ENCODE measurements at regions not wholly inside any gene's neighbourhood (a gene's known extent, or its start where the extent isn't known, plus 50 kb on each side); places are given as distances from the start of the nearest gene placed in this dataset.

DNA sequence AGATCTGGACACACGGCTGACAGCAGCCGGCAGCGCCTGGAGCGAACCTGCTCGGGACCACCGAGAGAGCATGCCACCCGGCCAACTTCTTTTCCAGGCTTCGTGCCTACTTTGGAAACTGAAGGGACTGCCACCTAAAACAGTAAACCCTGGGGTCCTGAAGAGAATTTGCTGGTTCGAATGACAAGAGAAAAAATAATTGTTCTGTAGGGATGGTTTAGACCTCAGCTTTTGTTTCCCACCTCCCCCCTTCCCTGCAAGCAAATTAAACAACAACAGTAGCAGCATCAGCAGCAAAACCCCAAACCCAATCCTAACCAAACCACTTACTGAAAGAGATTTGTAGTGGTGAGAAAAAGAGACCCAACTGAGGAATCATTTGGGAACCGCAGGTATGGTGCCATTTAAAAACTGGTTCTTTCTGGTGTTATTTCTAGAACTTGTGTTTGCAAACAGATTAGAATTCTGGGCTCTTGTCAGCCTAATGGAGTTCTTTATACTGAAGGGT, 105.6 kb downstream of the LEPR start:
- peak overlapping the region; percentile 37 to 66 for H3K27ac ChIP-seq (ENCODE audit: low read depth in 1 of 2, low read length in 2 of 2)
- 10% methylated on average over 10 of the region's 10 CpGs for WGBS
- H3K27me3 ChIP-seq (ENCODE audit: control insufficient read depth in 4 of 4, insufficient read depth in 4 of 4, low read length in 3 of 4), result no peaks in the 10 kb centered on the region

DNA sequence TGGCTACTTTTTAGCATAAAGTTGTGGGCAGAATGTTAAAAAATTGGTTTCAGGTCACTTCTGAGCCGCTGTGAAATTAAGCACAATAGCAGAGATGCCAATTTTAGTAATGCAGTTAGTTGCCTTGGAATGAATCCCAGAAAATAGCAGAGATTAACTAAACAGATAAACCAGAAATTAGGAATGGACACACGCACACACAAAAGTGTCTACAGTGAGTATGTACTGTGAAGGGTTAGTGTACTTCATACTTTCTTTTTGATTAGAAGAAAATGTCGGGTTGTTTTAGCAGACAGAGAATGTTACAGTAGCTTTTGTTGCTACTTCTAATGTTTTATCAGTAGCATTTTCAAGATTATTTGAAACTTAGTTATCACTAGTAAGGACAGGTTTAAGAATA, 106.7 kb downstream of the LEPR start:
- peaks cover 0 to 4% (median 0%) of the 10 kb centered on the region in 4 donors for H3K4me1 ChIP-seq (ENCODE audit: control insufficient read depth in 4 of 4, insufficient read depth in 4 of 4, low read length in 3 of 4)
- H3K36me3 ChIP-seq (ENCODE audit: control insufficient read depth in 4 of 4, insufficient read depth in 3 of 4, low read depth in 1 of 4, low read length in 3 of 4), result no peaks in the 10 kb centered on the region
- H3K27me3 ChIP-seq (ENCODE audit: control insufficient read depth in 4 of 4, insufficient read depth in 4 of 4, low read length in 3 of 4), result no peaks in the 10 kb centered on the region
- TF ChIP-seq FOXA2 (IDR thresholded peaks at IDR 0.05) (peak; percentile 67), RAD21 (IDR thresholded peaks at IDR 0.05) (peak; percentile 45 to 56), TAF1 (conservative IDR thresholded peaks at IDR 0.05) (peak; percentile 67), NR2F2 (IDR thresholded peaks at IDR 0.05) (no peak), HNF4A (conservative IDR thresholded peaks at IDR 0.05) (peak in 1 of 2 donors; percentile 52), FOXA1 (IDR thresholded peaks at IDR 0.05) (no peak), HNF4G (IDR thresholded peaks at IDR 0.05) (no peak), RXRA (IDR thresholded peaks at IDR 0.05) (peak in 1 of 2 donors; percentile 54), YY1 (IDR thresholded peaks at IDR 0.05) (peak; percentile 85), JUND (IDR thresholded peaks at IDR 0.05) (peak in 1 of 2 donors; percentile 25), GABPA (IDR thresholded peaks at IDR 0.05 in 1 of 2, conservative IDR thresholded peaks at IDR 0.05 in 1 of 2) (peak in 1 of 2 donors; percentile 21), EGR1 (IDR thresholded peaks at IDR 0.05; ENCODE audit: low read depth in 2 of 2) (peak in 1 of 2 donors; percentile 35), SP1 (IDR thresholded peaks at IDR 0.05) (peak; percentile 17)
- TF ChIP-seq, protein P1, sequence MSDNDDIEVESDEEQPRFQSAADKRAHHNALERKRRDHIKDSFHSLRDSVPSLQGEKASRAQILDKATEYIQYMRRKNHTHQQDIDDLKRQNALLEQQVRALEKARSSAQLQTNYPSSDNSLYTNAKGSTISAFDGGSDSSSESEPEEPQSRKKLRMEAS (IDR thresholded peaks at IDR 0.05), result no peak
- TF ChIP-seq, protein P2, sequence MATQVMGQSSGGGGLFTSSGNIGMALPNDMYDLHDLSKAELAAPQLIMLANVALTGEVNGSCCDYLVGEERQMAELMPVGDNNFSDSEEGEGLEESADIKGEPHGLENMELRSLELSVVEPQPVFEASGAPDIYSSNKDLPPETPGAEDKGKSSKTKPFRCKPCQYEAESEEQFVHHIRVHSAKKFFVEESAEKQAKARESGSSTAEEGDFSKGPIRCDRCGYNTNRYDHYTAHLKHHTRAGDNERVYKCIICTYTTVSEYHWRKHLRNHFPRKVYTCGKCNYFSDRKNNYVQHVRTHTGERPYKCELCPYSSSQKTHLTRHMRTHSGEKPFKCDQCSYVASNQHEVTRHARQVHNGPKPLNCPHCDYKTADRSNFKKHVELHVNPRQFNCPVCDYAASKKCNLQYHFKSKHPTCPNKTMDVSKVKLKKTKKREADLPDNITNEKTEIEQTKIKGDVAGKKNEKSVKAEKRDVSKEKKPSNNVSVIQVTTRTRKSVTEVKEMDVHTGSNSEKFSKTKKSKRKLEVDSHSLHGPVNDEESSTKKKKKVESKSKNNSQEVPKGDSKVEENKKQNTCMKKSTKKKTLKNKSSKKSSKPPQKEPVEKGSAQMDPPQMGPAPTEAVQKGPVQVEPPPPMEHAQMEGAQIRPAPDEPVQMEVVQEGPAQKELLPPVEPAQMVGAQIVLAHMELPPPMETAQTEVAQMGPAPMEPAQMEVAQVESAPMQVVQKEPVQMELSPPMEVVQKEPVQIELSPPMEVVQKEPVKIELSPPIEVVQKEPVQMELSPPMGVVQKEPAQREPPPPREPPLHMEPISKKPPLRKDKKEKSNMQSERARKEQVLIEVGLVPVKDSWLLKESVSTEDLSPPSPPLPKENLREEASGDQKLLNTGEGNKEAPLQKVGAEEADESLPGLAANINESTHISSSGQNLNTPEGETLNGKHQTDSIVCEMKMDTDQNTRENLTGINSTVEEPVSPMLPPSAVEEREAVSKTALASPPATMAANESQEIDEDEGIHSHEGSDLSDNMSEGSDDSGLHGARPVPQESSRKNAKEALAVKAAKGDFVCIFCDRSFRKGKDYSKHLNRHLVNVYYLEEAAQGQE (IDR thresholded peaks at IDR 0.05), result peak; percentile 83
- TF ChIP-seq, protein P3, sequence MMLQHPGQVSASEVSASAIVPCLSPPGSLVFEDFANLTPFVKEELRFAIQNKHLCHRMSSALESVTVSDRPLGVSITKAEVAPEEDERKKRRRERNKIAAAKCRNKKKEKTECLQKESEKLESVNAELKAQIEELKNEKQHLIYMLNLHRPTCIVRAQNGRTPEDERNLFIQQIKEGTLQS (IDR thresholded peaks at IDR 0.05), result no peak
- TF ChIP-seq, protein P4, sequence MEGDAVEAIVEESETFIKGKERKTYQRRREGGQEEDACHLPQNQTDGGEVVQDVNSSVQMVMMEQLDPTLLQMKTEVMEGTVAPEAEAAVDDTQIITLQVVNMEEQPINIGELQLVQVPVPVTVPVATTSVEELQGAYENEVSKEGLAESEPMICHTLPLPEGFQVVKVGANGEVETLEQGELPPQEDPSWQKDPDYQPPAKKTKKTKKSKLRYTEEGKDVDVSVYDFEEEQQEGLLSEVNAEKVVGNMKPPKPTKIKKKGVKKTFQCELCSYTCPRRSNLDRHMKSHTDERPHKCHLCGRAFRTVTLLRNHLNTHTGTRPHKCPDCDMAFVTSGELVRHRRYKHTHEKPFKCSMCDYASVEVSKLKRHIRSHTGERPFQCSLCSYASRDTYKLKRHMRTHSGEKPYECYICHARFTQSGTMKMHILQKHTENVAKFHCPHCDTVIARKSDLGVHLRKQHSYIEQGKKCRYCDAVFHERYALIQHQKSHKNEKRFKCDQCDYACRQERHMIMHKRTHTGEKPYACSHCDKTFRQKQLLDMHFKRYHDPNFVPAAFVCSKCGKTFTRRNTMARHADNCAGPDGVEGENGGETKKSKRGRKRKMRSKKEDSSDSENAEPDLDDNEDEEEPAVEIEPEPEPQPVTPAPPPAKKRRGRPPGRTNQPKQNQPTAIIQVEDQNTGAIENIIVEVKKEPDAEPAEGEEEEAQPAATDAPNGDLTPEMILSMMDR (IDR thresholded peaks at IDR 0.05; ENCODE audit: low read depth, low read length, missing input control), result no peak
- TF ChIP-seq, protein P5, sequence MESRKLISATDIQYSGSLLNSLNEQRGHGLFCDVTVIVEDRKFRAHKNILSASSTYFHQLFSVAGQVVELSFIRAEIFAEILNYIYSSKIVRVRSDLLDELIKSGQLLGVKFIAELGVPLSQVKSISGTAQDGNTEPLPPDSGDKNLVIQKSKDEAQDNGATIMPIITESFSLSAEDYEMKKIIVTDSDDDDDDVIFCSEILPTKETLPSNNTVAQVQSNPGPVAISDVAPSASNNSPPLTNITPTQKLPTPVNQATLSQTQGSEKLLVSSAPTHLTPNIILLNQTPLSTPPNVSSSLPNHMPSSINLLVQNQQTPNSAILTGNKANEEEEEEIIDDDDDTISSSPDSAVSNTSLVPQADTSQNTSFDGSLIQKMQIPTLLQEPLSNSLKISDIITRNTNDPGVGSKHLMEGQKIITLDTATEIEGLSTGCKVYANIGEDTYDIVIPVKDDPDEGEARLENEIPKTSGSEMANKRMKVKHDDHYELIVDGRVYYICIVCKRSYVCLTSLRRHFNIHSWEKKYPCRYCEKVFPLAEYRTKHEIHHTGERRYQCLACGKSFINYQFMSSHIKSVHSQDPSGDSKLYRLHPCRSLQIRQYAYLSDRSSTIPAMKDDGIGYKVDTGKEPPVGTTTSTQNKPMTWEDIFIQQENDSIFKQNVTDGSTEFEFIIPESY (IDR thresholded peaks at IDR 0.05), result no peak
- 24% methylated on average over 3 of the region's 3 CpGs for WGBS
- H3K9me3 ChIP-seq (ENCODE audit: control insufficient read depth in 4 of 4, low read length in 3 of 4), result no peaks in the 10 kb centered on the region
- peak overlapping the region; percentile 14 to 92 (median 79) for H3K4me3 ChIP-seq (ENCODE audit: low read depth in 1 of 3, low read length in 3 of 3)
- DNase-seq (ENCODE audit: low spot score), result no peak
- peak overlapping the region; percentile 45 to 86 for H3K9ac ChIP-seq (ENCODE audit: low read depth in 1 of 2, low read length in 2 of 2)
- peak overlapping the region; percentile 55 to 61 for H3K27ac ChIP-seq (ENCODE audit: low read depth in 1 of 2, low read length in 2 of 2)

More for the DNA sequence above, 105.6 kb downstream of the LEPR start:
- Histone ChIP-seq H3K36me3 (ENCODE audit: control insufficient read depth in 4 of 4, insufficient read depth in 3 of 4, low read depth in 1 of 4, low read length in 3 of 4) (no peaks in the 10 kb centered on the region), H3K9me3 (ENCODE audit: control insufficient read depth in 4 of 4, low read length in 3 of 4) (no peaks in the 10 kb centered on the region), H3K4me1 (ENCODE audit: control insufficient read depth in 4 of 4, insufficient read depth in 4 of 4, low read length in 3 of 4) (peaks cover 0 to 4% (median 0%) of the 10 kb centered on the region in 4 donors), H3K4me3 (ENCODE audit: low read depth in 1 of 3, low read length in 3 of 3) (peak overlapping the region; percentile 70 to 92 (median 79)), H3K9ac (ENCODE audit: low read depth in 1 of 2, low read length in 2 of 2) (peak overlapping the region; percentile 75 to 86)
- TF ChIP-seq TAF1 (conservative IDR thresholded peaks at IDR 0.05), result peak; percentile 39
- TF ChIP-seq, protein P5 (IDR thresholded peaks at IDR 0.05), result no peak
- no peak for TF ChIP-seq EGR1 (IDR thresholded peaks at IDR 0.05; ENCODE audit: low read depth in 2 of 2)
- no peak for TF ChIP-seq SP1 (IDR thresholded peaks at IDR 0.05)
- peak; percentile 57 for TF ChIP-seq YY1 (IDR thresholded peaks at IDR 0.05)
- no peak for DNase-seq (ENCODE audit: low spot score)
